Liver (tissue), 3 donors: ENCODE measurements at regions not wholly inside any gene's neighbourhood (a gene's known extent, or its start where the extent isn't known, plus 50 kb on each side); places are given as distances from the start of the nearest gene placed in this dataset.

ENCODE experiments used
- CTCF ChIP-seq: fragments of 150-350 bp; IDR thresholded peaks from 2 replicates; pipeline ENCODE4 v1.5.1; 2017; ENCODE audit warnings: improper control_type of control experiment, low read depth, low read length; ENCODE audit not compliant: missing input control
- FOXA1 ChIP-seq: IDR thresholded peaks from 2 replicates; pipeline ENCODE4 v1.6.1; 2016; ENCODE audit warnings: antibody characterized with exemption
- JUND ChIP-seq, 2 donors: IDR thresholded peaks; 2 replicates each; pipeline ENCODE4 v1.6.1; 2016; ENCODE audit warnings: antibody characterized with exemption in 2 of 2
- MAX ChIP-seq: IDR thresholded peaks from 2 replicates; pipeline ENCODE4 v1.6.1; 2016; ENCODE audit warnings: antibody characterized with exemption
- RAD21 ChIP-seq, 2 donors: IDR thresholded peaks; 2 replicates each; pipeline ENCODE4 v1.6.1; 2016; ENCODE audit warnings: antibody characterized with exemption in 2 of 2, mild to moderate bottlenecking in 2 of 2
- REST ChIP-seq: IDR thresholded peaks from 2 replicates; pipeline ENCODE4 v1.6.1; 2016; ENCODE audit warnings: antibody characterized with exemption, mild to moderate bottlenecking
- SP1 ChIP-seq: IDR thresholded peaks from 2 replicates; pipeline ENCODE4 v1.6.1; 2018; ENCODE audit warnings: antibody characterized with exemption, mild to moderate bottlenecking
- YY1 ChIP-seq: IDR thresholded peaks from 2 replicates; pipeline ENCODE4 v1.6.1; 2016; ENCODE audit warnings: antibody characterized with exemption, mild to moderate bottlenecking
- TF ChIP-seq, protein P1 (sequence below): IDR thresholded peaks from 2 replicates; pipeline ENCODE4 v1.6.1; 2016; ENCODE audit warnings: antibody characterized with exemption
- donor health status: healthy.
- donor health status: healthy.

- TF ChIP-seq CTCF (no peak), YY1 (no peak), REST (no peak), RAD21 (IDR thresholded peaks at IDR 0.05) (no peak), SP1 (no peak), MAX (no peak), JUND (IDR thresholded peaks at IDR 0.05) (no peak), FOXA1 (no peak)
- TF ChIP-seq, protein P1, sequence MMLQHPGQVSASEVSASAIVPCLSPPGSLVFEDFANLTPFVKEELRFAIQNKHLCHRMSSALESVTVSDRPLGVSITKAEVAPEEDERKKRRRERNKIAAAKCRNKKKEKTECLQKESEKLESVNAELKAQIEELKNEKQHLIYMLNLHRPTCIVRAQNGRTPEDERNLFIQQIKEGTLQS: no peak
Observed at GRCh38 chr14:97033556-97034081, 236.4 kb downstream of the VRK1 start.
